Adrenal gland (tissue), 9 donors: ENCODE measurements at regions not wholly inside any gene's neighbourhood (a gene's known extent, or its start where the extent isn't known, plus 50 kb on each side); places are given as distances from the start of the nearest gene placed in this dataset.

Source experiments
- DNase-seq, 7 donors: peaks; one replicate each; pipeline ENCODE4 v3.0.0-alpha.2; 2019 to 2020
- H3K27ac ChIP-seq, 5 donors: fragments of 200-600 bp; sonication (generic) in 4 of 5; 1 replicate in 3 of 5; 2 replicates in 2 of 5; pipeline versions ENCODE4 v1.5.1 to v1.8.0; 2016 to 2020; ENCODE audit warnings: mild to moderate bottlenecking in 1 of 5
- H3K27me3 ChIP-seq: fragments of 200-600 bp; 2 replicates; pipeline ENCODE4 v1.8.0; 2021
- H3K36me3 ChIP-seq, 2 donors: fragments of 200-600 bp; replicated peaks in 1 of 2; 1 replicate in 1 of 2; 2 replicates in 1 of 2; pipeline versions ENCODE4 v1.5.1 to v1.8.0; 2018 to 2022
- H3K4me1 ChIP-seq, 2 donors: fragments of 200-600 bp; replicated peaks in 1 of 2; 1 replicate in 1 of 2; 2 replicates in 1 of 2; pipeline versions ENCODE4 v1.5.1 to v1.8.0; 2018 to 2021
- H3K4me3 ChIP-seq, 4 donors: fragments of 200-600 bp; sonication (generic) in 3 of 4; one replicate each; pipeline ENCODE4 v1.5.1; 2016 to 2018
- H3K9me3 ChIP-seq, 3 donors: fragments of 200-600 bp; sonication (generic) in 1 of 3; replicated peaks in 1 of 3; 1 replicate in 2 of 3; 2 replicates in 1 of 3; pipeline versions ENCODE4 v1.5.1 to v1.8.0; 2016 to 2021
- POLR2A ChIP-seq, 2 donors: fragments of 450-650 bp; IDR thresholded peaks; one replicate each; pipeline ENCODE4 v1.6.1; 2017; ENCODE audit warnings: antibody characterized with exemption in 2 of 2, mild to moderate bottlenecking in 2 of 2, moderate library complexity in 1 of 2
- WGBS, 4 donors: extraction: QIAGEN DNeasy Blood & Tissue Kit in 2 of 4; methylation state at CpG; one replicate each; pipeline versions ENCODE4 v1.1.5 to v1.1.7; 2013 to 2017; 5-methylcytosine and 5-hydroxymethylcytosine counted together
- intact Hi-C, 2 donors: fragments of 100-400 bp; cut with DNase I; formaldehyde crosslinking; loops; one replicate each; pipeline versions ENCODE4 v1.14.1 to v1.15.0; 2022 to 2023
- TF ChIP-seq, protein P1 (sequence below), 6 experiments: fragments of 450-650 bp in 4 of 6; fragments of 200-600 bp in 2 of 6; sonication (generic) in 1 of 6; IDR thresholded peaks; 1 replicate in 5 of 6; 2 replicates in 1 of 6; pipeline versions ENCODE4 v1.5.1 to v1.8.0; 2016 to 2021; ENCODE audit warnings: antibody characterized with exemption in 6 of 6, mild to moderate bottlenecking in 2 of 6, moderate library complexity in 1 of 6
- donor health status: healthy with polysubstance abuse.
- donor health status: Bipolar disorder and iron deficiency.
- donor health status: DM: yes; HTN: yes; CAD: no.
- donor health status: DM: no; HTN: no; CAD: no.
- donor health status: DM: no; HTN: no; CAD: no.

DNA sequence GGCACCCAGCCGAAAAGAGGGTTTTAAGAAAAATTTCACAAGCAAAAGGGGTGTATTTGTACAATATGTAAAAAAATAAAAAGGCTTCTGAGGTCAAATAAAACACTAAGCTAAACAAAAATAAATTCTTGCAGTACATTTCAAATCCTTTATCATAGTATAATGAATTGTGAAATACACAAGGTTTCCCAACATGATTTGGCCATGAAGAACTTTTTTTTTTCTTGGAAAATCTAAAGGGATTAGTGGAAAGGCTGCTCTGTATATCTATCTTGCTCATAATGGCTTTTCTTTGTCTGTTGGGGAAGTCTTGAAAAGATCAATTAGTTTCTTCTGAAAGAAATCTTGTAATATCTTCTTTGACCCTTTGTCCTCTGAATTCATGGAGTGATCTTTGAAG, 593.4 kb downstream of the PLPP3 start:
- no peak for DNase-seq
- Histone ChIP-seq H3K27me3 (no peaks in the 10 kb centered on the region), H3K4me3 (no peak overlapping the region), H3K4me1 (peaks cover 0 to 11% of the 10 kb centered on the region in 2 donors), H3K36me3 (no peaks in the 10 kb centered on the region), H3K27ac (no peak overlapping the region), H3K9me3 (no peaks in the 10 kb centered on the region)
- TF ChIP-seq, protein P1, sequence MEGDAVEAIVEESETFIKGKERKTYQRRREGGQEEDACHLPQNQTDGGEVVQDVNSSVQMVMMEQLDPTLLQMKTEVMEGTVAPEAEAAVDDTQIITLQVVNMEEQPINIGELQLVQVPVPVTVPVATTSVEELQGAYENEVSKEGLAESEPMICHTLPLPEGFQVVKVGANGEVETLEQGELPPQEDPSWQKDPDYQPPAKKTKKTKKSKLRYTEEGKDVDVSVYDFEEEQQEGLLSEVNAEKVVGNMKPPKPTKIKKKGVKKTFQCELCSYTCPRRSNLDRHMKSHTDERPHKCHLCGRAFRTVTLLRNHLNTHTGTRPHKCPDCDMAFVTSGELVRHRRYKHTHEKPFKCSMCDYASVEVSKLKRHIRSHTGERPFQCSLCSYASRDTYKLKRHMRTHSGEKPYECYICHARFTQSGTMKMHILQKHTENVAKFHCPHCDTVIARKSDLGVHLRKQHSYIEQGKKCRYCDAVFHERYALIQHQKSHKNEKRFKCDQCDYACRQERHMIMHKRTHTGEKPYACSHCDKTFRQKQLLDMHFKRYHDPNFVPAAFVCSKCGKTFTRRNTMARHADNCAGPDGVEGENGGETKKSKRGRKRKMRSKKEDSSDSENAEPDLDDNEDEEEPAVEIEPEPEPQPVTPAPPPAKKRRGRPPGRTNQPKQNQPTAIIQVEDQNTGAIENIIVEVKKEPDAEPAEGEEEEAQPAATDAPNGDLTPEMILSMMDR (IDR thresholded peaks at IDR 0.05): no peak
- no peak for TF ChIP-seq POLR2A (IDR thresholded peaks at IDR 0.05)
- intact Hi-C loops: no loop called here
- 43 to 80% (median 61%) methylated on average over 1 of the region's 1 CpG for WGBS, 4 donors

DNA sequence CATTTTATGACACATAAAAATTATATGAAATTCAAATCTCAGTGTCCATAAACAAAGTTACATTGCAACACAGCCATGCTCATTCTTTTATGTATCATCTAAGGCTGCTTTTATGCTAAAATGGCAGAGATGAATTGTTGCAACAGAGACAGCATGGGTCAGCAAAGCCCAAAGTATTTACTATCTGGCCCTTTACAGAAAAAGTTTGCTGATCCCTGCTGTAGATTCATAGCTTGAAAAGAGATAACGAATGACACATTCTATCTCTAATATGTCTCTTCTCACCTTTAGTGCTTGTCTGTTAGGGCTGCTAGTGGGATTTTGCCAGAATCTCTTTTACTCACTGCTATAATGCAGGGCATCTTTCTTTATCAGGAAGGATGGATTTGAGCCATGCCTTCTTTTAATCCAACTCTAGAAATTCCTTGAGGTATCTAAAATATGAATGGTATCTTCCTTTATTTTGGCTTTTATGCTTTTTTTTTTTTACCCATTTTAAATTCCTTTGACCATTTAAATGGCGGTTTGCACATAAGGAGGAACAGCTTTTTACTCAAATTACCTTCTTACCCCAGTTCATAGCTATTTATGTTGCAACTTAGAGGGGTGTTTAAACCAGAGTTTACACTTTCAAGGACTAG, 598.2 kb downstream of the PLPP3 start:
- no peaks in the 10 kb centered on the region for H3K9me3 ChIP-seq
- no peak overlapping the region for H3K4me3 ChIP-seq
- DNase-seq: no peak
- 80 to 85% (median 82%) methylated on average over 2 of the region's 2 CpGs for WGBS, 4 donors
- TF ChIP-seq, protein P1 (IDR thresholded peaks at IDR 0.05): no peak
- no peak for TF ChIP-seq POLR2A (IDR thresholded peaks at IDR 0.05)
- no peaks in the 10 kb centered on the region for H3K27me3 ChIP-seq
- H3K36me3 ChIP-seq: no peaks in the 10 kb centered on the region
- intact Hi-C loops: no loop called here
- H3K4me1 ChIP-seq: peaks cover 0 to 3% of the 10 kb centered on the region in 2 donors
- H3K27ac ChIP-seq: no peak overlapping the region

DNA sequence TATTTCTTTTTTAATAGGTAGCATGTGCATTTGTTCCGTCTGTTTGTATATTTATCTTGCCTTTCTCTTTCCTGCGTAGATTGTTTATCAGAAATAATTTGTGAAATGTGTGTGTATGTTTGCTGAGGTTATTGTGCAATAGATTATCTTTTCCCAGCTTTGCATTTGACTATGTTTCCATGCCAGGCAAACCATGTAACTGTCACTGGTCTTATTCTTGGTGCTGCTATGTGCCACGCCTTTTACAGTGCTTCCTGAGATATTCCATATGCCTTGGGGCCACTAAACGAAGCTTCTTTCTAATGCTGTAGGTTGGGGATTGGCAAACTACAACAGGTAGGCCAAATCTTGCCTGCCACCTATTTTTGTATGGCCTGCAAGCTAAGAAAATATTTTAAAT, 598.8 kb downstream of the PLPP3 start:
- no peaks in the 10 kb centered on the region for H3K4me1 ChIP-seq
- intact Hi-C loops: no loop called here
- no peak overlapping the region for H3K4me3 ChIP-seq
- H3K36me3 ChIP-seq: no peaks in the 10 kb centered on the region
- 65 to 80% (median 74%) methylated on average over 4 of the region's 4 CpGs for WGBS, 4 donors
- H3K27me3 ChIP-seq: no peaks in the 10 kb centered on the region
- TF ChIP-seq POLR2A (IDR thresholded peaks at IDR 0.05): no peak
- TF ChIP-seq, protein P1 (IDR thresholded peaks at IDR 0.05): no peak
- no peaks in the 10 kb centered on the region for H3K9me3 ChIP-seq
- no peak overlapping the region for H3K27ac ChIP-seq
- no peak for DNase-seq

DNA sequence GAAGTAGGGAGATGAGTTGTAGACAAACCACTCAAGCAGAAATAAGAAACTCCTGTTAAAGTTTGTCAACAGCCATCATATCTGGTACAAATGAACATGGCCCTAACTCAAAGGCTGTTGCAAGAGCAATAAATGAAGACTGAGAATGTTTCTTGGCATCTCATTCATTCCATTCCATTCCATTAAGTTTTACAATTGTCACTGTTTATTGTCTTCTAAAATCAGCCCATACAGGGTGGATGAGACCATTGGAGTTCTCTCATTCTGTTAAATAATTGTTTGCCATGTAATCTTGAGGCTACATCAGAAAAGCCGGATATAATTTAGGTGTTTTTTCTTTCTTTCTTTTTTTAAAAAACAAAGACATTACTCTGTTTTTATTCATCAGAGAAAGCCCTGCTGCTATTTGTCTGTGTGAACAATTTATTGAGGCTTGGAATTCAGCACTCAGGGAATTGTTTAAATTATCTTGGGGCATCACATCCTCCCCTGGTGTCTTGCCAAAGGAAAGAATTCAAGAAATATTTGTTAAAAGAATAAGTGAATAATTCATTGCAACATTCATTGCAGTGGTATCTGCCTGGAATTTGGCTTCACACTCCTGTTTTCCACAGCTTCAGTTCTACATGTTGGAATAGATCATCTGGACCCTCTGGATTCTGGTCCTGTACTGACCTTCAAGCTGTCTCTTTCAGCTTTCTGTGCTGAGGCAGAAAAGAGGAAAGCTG, 604.5 kb downstream of the PLPP3 start:
- no peak for TF ChIP-seq POLR2A (IDR thresholded peaks at IDR 0.05)
- TF ChIP-seq, protein P1 (IDR thresholded peaks at IDR 0.05): no peak
- H3K27me3 ChIP-seq: no peaks in the 10 kb centered on the region
- no peak overlapping the region for H3K4me3 ChIP-seq
- no peaks in the 10 kb centered on the region for H3K9me3 ChIP-seq
- intact Hi-C loops: no loop called here
- WGBS, 4 donors: 58 to 71% (median 63%) methylated on average over 1 of the region's 1 CpG
- H3K27ac ChIP-seq: no peak overlapping the region
- DNase-seq: no peak
- H3K4me1 ChIP-seq: no peaks in the 10 kb centered on the region
- H3K36me3 ChIP-seq: no peaks in the 10 kb centered on the region
